ENCODE measurements at regions not wholly inside any gene's neighbourhood (a gene's known extent, or its start where the extent isn't known, plus 50 kb on each side); places are given as distances from the start of the nearest gene placed in this dataset.

GRCh38 chr6:112691289-112691688 lies 344.2 kb downstream of the RFPL4B start:
- H3K4me3 ChIP-seq (replicated peaks; ENCODE audit: low read depth, low read length), result no peak overlapping the region
- DNase-seq (ENCODE audit: extremely low read depth, low read depth), result no peak

GRCh38 chr6:112695001-112695400 lies 347.9 kb downstream of the RFPL4B start:
- no peak overlapping the region for H3K4me3 ChIP-seq (replicated peaks; ENCODE audit: low read depth, low read length)
- DNase-seq (ENCODE audit: extremely low read depth, low read depth), result no peak
- TF ChIP-seq CTCF (IDR thresholded peaks at IDR 0.05; ENCODE audit: low read depth, low read length, missing control alignments), result no peak

More at GRCh38 chr6:112691289-112691688, 344.2 kb downstream of the RFPL4B start:
- TF ChIP-seq CTCF (IDR thresholded peaks at IDR 0.05; ENCODE audit: low read depth, low read length, missing control alignments), result no peak

GRCh38 chr6:112697265-112697664 lies 350.1 kb downstream of the RFPL4B start:
- no peak overlapping the region for H3K4me3 ChIP-seq (replicated peaks; ENCODE audit: low read depth, low read length)
- TF ChIP-seq CTCF (IDR thresholded peaks at IDR 0.05; ENCODE audit: low read depth, low read length, missing control alignments), result no peak
- no peak for DNase-seq (ENCODE audit: extremely low read depth, low read depth)

- no peak for DNase-seq (ENCODE audit: extremely low read depth, low read depth)
- TF ChIP-seq CTCF (IDR thresholded peaks at IDR 0.05; ENCODE audit: low read depth, low read length, missing control alignments), result no peak
- H3K4me3 ChIP-seq (replicated peaks; ENCODE audit: low read depth, low read length), result no peak overlapping the region
Observed at GRCh38 chr6:112701201-112701600, 354.1 kb downstream of the RFPL4B start.

GRCh38 chr6:112710710-112711109 lies 363.6 kb downstream of the RFPL4B start:
- no peak overlapping the region for H3K4me3 ChIP-seq (replicated peaks; ENCODE audit: low read depth, low read length)
- no peak for DNase-seq (ENCODE audit: extremely low read depth, low read depth)
- no peak for TF ChIP-seq CTCF (IDR thresholded peaks at IDR 0.05; ENCODE audit: low read depth, low read length, missing control alignments)

- H3K4me3 ChIP-seq (replicated peaks; ENCODE audit: low read depth, low read length), result no peak overlapping the region
- TF ChIP-seq CTCF (IDR thresholded peaks at IDR 0.05; ENCODE audit: low read depth, low read length, missing control alignments), result no peak
- no peak for DNase-seq (ENCODE audit: extremely low read depth, low read depth)
Observed at GRCh38 chr6:112713402-112713801, 366.3 kb downstream of the RFPL4B start.

GRCh38 chr6:112717401-112717800 lies 370.3 kb downstream of the RFPL4B start:
- no peak overlapping the region for H3K4me3 ChIP-seq (replicated peaks; ENCODE audit: low read depth, low read length)
- no peak for TF ChIP-seq CTCF (IDR thresholded peaks at IDR 0.05; ENCODE audit: low read depth, low read length, missing control alignments)
- no peak for DNase-seq (ENCODE audit: extremely low read depth, low read depth)
